H9 (cell line): ENCODE measurements at regions not wholly inside any gene's neighbourhood (a gene's known extent, or its start where the extent isn't known, plus 50 kb on each side); places are given as distances from the start of the nearest gene placed in this dataset.

ENCODE experiments used
- DNase-seq: peaks from one replicate; pipeline ENCODE4 v3.0.0-alpha.2; 2017
- H2AFZ ChIP-seq: one replicate; pipeline ENCODE4 v1.6.1; 2013; ENCODE audit warnings: mild to moderate bottlenecking, low read length, control low read depth, moderate library complexity
- H2AK5ac ChIP-seq: 2 replicates; pipeline ENCODE4 v1.6.1; 2013; ENCODE audit warnings: low read length, control low read depth, mixed read lengths; ENCODE audit not compliant: insufficient read length
- H2BK120ac ChIP-seq: one replicate; pipeline ENCODE4 v1.6.1; 2013; ENCODE audit warnings: low read depth, mild to moderate bottlenecking, low read length, control low read depth, inconsistent platforms; ENCODE audit not compliant: poor library complexity, severe bottlenecking
- H2BK12ac ChIP-seq: 2 replicates; pipeline ENCODE4 v1.6.1; 2013; ENCODE audit warnings: low read length, control low read depth, mixed read lengths, low read depth; ENCODE audit not compliant: insufficient read length
- H2BK15ac ChIP-seq: 2 replicates; pipeline ENCODE4 v1.6.1; 2013; ENCODE audit warnings: low read depth, low read length, control low read depth
- H2BK20ac ChIP-seq: one replicate; pipeline ENCODE4 v1.6.1; 2013; ENCODE audit warnings: low read depth, mild to moderate bottlenecking, low read length, control low read depth, inconsistent platforms; ENCODE audit not compliant: poor library complexity, severe bottlenecking
- H2BK5ac ChIP-seq: 2 replicates; pipeline ENCODE4 v1.6.1; 2013; ENCODE audit warnings: low read length, control low read depth, mixed read lengths; ENCODE audit not compliant: insufficient read length
- H3K14ac ChIP-seq: 2 replicates; pipeline ENCODE4 v1.6.1; 2013; ENCODE audit warnings: low read length, control low read depth; ENCODE audit not compliant: insufficient read depth
- H3K18ac ChIP-seq: 2 replicates; pipeline ENCODE4 v1.6.1; 2013; ENCODE audit warnings: low read depth, mild to moderate bottlenecking, mixed read lengths, low read length, control low read depth; ENCODE audit not compliant: insufficient read length
- H3K23ac ChIP-seq: 2 replicates; pipeline ENCODE4 v1.6.1; 2013; ENCODE audit warnings: low read length, control low read depth, mixed read lengths, low read depth; ENCODE audit not compliant: insufficient read length
- H3K23me2 ChIP-seq: 2 replicates; pipeline ENCODE4 v1.6.1; 2013; ENCODE audit warnings: low read depth, mild to moderate bottlenecking, mixed read lengths, low read length, control low read depth; ENCODE audit not compliant: insufficient read length, poor library complexity, severe bottlenecking
- H3K27ac ChIP-seq: 2 replicates; pipeline ENCODE4 v1.5.1; 2013; ENCODE audit warnings: low read length, control low read depth, mixed read lengths, low read depth; ENCODE audit not compliant: insufficient read length
- H3K27me3 ChIP-seq: 2 replicates; pipeline ENCODE4 v1.6.1; 2013; ENCODE audit warnings: low read length, control low read depth, inconsistent platforms; ENCODE audit not compliant: insufficient read depth
- H3K4ac ChIP-seq: 2 replicates; pipeline ENCODE4 v1.6.1; 2013; ENCODE audit warnings: low read depth, mild to moderate bottlenecking, control low read depth, inconsistent platforms, low read length, moderate library complexity
- H3K4me1 ChIP-seq: 2 replicates; pipeline ENCODE4 v1.6.1; 2013; ENCODE audit warnings: low read length, control low read depth, inconsistent platforms; ENCODE audit not compliant: insufficient read depth
- H3K4me2 ChIP-seq: 2 replicates; pipeline ENCODE4 v1.6.1; 2013; ENCODE audit warnings: low read length, control low read depth, mixed read lengths; ENCODE audit not compliant: insufficient read length, insufficient read depth
- H3K56ac ChIP-seq: 2 replicates; pipeline ENCODE4 v1.6.1; 2013; ENCODE audit warnings: low read depth, mild to moderate bottlenecking, mixed read lengths, low read length, control low read depth; ENCODE audit not compliant: insufficient read length
- H3K79me1 ChIP-seq: 2 replicates; pipeline ENCODE4 v1.6.1; 2013; ENCODE audit warnings: low read depth, mild to moderate bottlenecking, moderate library complexity, low read length, control low read depth, inconsistent platforms; ENCODE audit not compliant: insufficient read depth, poor library complexity, severe bottlenecking
- H3K79me2 ChIP-seq: 2 replicates; pipeline ENCODE4 v1.6.1; 2013; ENCODE audit warnings: low read length, control low read depth, inconsistent platforms; ENCODE audit not compliant: insufficient read depth
- H3K9ac ChIP-seq: 2 replicates; pipeline ENCODE4 v1.6.1; 2013; ENCODE audit warnings: low read length, control low read depth, mixed read lengths; ENCODE audit not compliant: insufficient read length; ENCODE audit errors: extremely low read depth
- H3K9me3 ChIP-seq: one replicate; pipeline ENCODE4 v1.6.1; 2013; ENCODE audit warnings: low read depth, low read length, inconsistent platforms; ENCODE audit not compliant: control insufficient read depth
- H3T11ph ChIP-seq: one replicate; pipeline ENCODE4 v1.6.1; 2013; ENCODE audit warnings: mild to moderate bottlenecking, low read length, control low read depth, inconsistent platforms
- H4K20me1 ChIP-seq: one replicate; pipeline ENCODE4 v1.6.1; 2013; ENCODE audit not compliant: control insufficient read depth, insufficient read length, insufficient read depth
- H4K5ac ChIP-seq: 2 replicates; pipeline ENCODE4 v1.6.1; 2013; ENCODE audit warnings: low read depth, mild to moderate bottlenecking, mixed read lengths, low read length, control low read depth; ENCODE audit not compliant: insufficient read length
- H4K8ac ChIP-seq: replicated peaks from 2 replicates; pipeline ENCODE4 v1.6.1; 2013; ENCODE audit warnings: low read length, control low read depth, mixed read lengths, low read depth; ENCODE audit not compliant: insufficient read length
- H4K91ac ChIP-seq: 2 replicates; pipeline ENCODE4 v1.6.1; 2013; ENCODE audit warnings: low read depth, mild to moderate bottlenecking, moderate library complexity, mixed read lengths, low read length, control low read depth; ENCODE audit not compliant: insufficient read length
- H3K27ac Mint-ChIP-seq, 3 experiments: 2 replicates in 2 of 3; 3 replicates in 1 of 3; pipeline ENCODE4 v1.8.0; 2020 to 2021; ENCODE audit warnings: mixed read lengths in 3 of 3, mild to moderate bottlenecking in 1 of 3, moderate library complexity in 1 of 3
- H3K27me3 Mint-ChIP-seq: 2 replicates; pipeline ENCODE4 v1.8.0; 2021; ENCODE audit warnings: low read depth, mild to moderate bottlenecking, moderate library complexity, mixed read lengths
- H3K36me3 Mint-ChIP-seq, 3 experiments: 2 replicates in 2 of 3; 3 replicates in 1 of 3; pipeline ENCODE4 v1.8.0; 2020 to 2021; ENCODE audit warnings: low read depth in 3 of 3, mixed read lengths in 3 of 3; ENCODE audit not compliant: insufficient read depth in 1 of 3
- H3K4me1 Mint-ChIP-seq, 2 experiments: 2 replicates each; pipeline ENCODE4 v1.8.0; 2020; ENCODE audit warnings: mixed read lengths in 2 of 2
- H3K4me3 Mint-ChIP-seq, 2 experiments: 2 replicates in 1 of 2; 3 replicates in 1 of 2; pipeline ENCODE4 v1.8.0; 2020 to 2021; ENCODE audit warnings: mild to moderate bottlenecking in 2 of 2, mixed read lengths in 2 of 2, moderate library complexity in 1 of 2
- H3K9me3 Mint-ChIP-seq, 2 experiments: 2 replicates in 1 of 2; 3 replicates in 1 of 2; pipeline ENCODE4 v1.8.0; 2020; ENCODE audit warnings: mild to moderate bottlenecking in 2 of 2, mixed read lengths in 2 of 2, moderate library complexity in 1 of 2
- TF ChIP-seq, protein P1 (sequence below): fragments of 200-600 bp; sonication (generic); conservative IDR thresholded peaks from 3 replicates; pipeline ENCODE4 v1.8.0; 2021; ENCODE audit warnings: antibody characterized with exemption, mild to moderate bottlenecking

- Histone ChIP-seq H4K8ac (no peak overlapping the region), H3T11ph (no peak overlapping the region), H3K4me1 (no peaks in the 10 kb centered on the region), H3K56ac (no peak overlapping the region), H3K9me3 (no peaks in the 10 kb centered on the region), H2BK15ac (no peak overlapping the region), H3K4me2 (no peak overlapping the region), H3K27me3 (no peaks in the 10 kb centered on the region), H3K4ac (no peak overlapping the region), H2BK20ac (no peak overlapping the region), H3K27ac (no peak overlapping the region), H2BK12ac (no peak overlapping the region), H3K23ac (no peak overlapping the region), H3K14ac (no peak overlapping the region), H2AFZ (no peak overlapping the region), H2BK5ac (no peak overlapping the region), H3K23me2 (no peaks in the 10 kb centered on the region), H3K79me2 (no peaks in the 10 kb centered on the region), H3K79me1 (no peaks in the 10 kb centered on the region), H4K20me1 (no peaks in the 10 kb centered on the region), H2BK120ac (no peak overlapping the region), H3K9ac (no peak overlapping the region), H2AK5ac (no peak overlapping the region), H4K5ac (no peak overlapping the region), H3K18ac (no peak overlapping the region), H4K91ac (no peak overlapping the region)
- peaks cover 2% of the 10 kb centered on the region for H3K27me3 Mint-ChIP-seq
- TF ChIP-seq, protein P1, sequence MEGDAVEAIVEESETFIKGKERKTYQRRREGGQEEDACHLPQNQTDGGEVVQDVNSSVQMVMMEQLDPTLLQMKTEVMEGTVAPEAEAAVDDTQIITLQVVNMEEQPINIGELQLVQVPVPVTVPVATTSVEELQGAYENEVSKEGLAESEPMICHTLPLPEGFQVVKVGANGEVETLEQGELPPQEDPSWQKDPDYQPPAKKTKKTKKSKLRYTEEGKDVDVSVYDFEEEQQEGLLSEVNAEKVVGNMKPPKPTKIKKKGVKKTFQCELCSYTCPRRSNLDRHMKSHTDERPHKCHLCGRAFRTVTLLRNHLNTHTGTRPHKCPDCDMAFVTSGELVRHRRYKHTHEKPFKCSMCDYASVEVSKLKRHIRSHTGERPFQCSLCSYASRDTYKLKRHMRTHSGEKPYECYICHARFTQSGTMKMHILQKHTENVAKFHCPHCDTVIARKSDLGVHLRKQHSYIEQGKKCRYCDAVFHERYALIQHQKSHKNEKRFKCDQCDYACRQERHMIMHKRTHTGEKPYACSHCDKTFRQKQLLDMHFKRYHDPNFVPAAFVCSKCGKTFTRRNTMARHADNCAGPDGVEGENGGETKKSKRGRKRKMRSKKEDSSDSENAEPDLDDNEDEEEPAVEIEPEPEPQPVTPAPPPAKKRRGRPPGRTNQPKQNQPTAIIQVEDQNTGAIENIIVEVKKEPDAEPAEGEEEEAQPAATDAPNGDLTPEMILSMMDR: no peak
- DNase-seq: no peak
- no peak overlapping the region for H3K4me3 Mint-ChIP-seq
- H3K9me3 Mint-ChIP-seq: peaks cover 15 to 20% of the 10 kb centered on the region in 2 experiments
- H3K36me3 Mint-ChIP-seq: peaks cover 3 to 20% (median 8%) of the 10 kb centered on the region in 3 experiments; a peak in 6 of 7 replicates
- no peak overlapping the region for H3K27ac Mint-ChIP-seq
- H3K4me1 Mint-ChIP-seq: no peaks in the 10 kb centered on the region
Measured at GRCh38 chr2:23091019-23091418, 294.0 kb upstream of the KLHL29 start.
